Kidney (tissue), 13 donors: ENCODE measurements at regions not wholly inside any gene's neighbourhood (a gene's known extent, or its start where the extent isn't known, plus 50 kb on each side); places are given as distances from the start of the nearest gene placed in this dataset.

Source experiments
- DNase-seq, 5 donors: peaks; one replicate each; pipeline ENCODE4 v3.0.0-alpha.2; 2013 to 2020
- FAIRE-seq: peaks from 2 replicates; lab custom pipeline; 2012; peaks lifted over from hg19 to GRCh38; lab: Jason Lieb, UNC
- H3K27ac ChIP-seq, 2 donors: one replicate each; pipeline ENCODE4 v1.7.0; 2013; ENCODE audit warnings: low read depth in 2 of 2, low read length in 2 of 2, inconsistent platforms in 1 of 2
- H3K27me3 ChIP-seq: one replicate; pipeline ENCODE4 v1.7.1; 2013; ENCODE audit warnings: low read length, inconsistent platforms; ENCODE audit not compliant: control insufficient read depth, insufficient read depth
- H3K36me3 ChIP-seq, 3 donors: one replicate each; pipeline versions ENCODE4 v1.7.0 to v1.7.1; 2013; ENCODE audit warnings: low read length in 3 of 3, control low read depth in 1 of 3, inconsistent platforms in 1 of 3; ENCODE audit not compliant: insufficient read depth in 3 of 3, control insufficient read depth in 2 of 3
- H3K4me1 ChIP-seq, 3 donors: one replicate each; pipeline versions ENCODE4 v1.7.0 to v1.7.1; 2013; ENCODE audit warnings: low read length in 3 of 3, inconsistent platforms in 1 of 3, low read depth in 1 of 3; ENCODE audit not compliant: control insufficient read depth in 2 of 3, insufficient read depth in 2 of 3
- H3K4me3 ChIP-seq, 3 donors: one replicate each; pipeline versions ENCODE4 v1.7.0 to v1.8.1; 2013; ENCODE audit warnings: low read length in 3 of 3, control low read depth in 1 of 3, inconsistent platforms in 1 of 3
- H3K9ac ChIP-seq, 3 donors: one replicate each; pipeline versions ENCODE4 v1.7.0 to v1.7.1; 2013; ENCODE audit warnings: low read length in 3 of 3, control low read depth in 1 of 3, inconsistent platforms in 1 of 3
- H3K9me3 ChIP-seq, 3 donors: one replicate each; pipeline versions ENCODE4 v1.7.0 to v1.7.1; 2013; ENCODE audit warnings: low read length in 3 of 3, control low read depth in 1 of 3, inconsistent platforms in 1 of 3; ENCODE audit not compliant: control insufficient read depth in 2 of 3, insufficient read depth in 1 of 3
- intact Hi-C: fragments of 100-400 bp; cut with DNase I; formaldehyde crosslinking; loops from one replicate; pipeline ENCODE4 v1.11.1; 2022
- TF ChIP-seq, protein P1 (sequence below): IDR thresholded peaks from 3 replicates; pipeline ENCODE4 v1.5.1; 2012; ENCODE audit warnings: mild to moderate bottlenecking, moderate library complexity, borderline replicate concordance; ENCODE audit not compliant: insufficient read depth; ENCODE audit errors: extremely low read depth
- donor health status: control.
- donor health status: control.
- donor health status: control.
- donor health status: control.
- donor health status: control.
- donor health status: DM: yes; HTN: yes; CAD: no.
- donor health status: Normal renal cell carcinoma (clear cell type).

DNA sequence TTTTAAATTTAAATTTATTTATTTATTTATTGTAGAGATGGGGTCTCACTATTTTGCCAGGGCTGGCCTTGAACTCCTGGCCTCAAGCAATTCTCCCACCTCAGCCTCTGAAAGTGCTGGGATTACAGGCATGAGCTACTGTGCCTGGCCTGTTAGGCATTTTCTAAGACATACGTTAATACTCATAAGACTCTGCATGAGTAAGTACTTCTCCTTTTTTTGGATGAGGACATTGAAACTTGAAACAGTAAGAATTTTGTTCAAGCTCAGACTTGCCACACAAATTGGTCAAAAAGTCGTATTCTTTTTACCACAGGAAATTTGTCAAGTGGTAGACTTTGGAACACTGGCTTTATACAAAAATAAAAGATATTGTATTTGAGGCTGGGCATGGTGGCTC lies 187.4 kb upstream of the RASSF8 start:
- H3K27ac ChIP-seq = no peak overlapping the region
- H3K27me3 ChIP-seq = no peaks in the 10 kb centered on the region
- FAIRE-seq (no peak), DNase-seq (no peak)
- no peaks in the 10 kb centered on the region for H3K36me3 ChIP-seq
- TF ChIP-seq, protein P1, sequence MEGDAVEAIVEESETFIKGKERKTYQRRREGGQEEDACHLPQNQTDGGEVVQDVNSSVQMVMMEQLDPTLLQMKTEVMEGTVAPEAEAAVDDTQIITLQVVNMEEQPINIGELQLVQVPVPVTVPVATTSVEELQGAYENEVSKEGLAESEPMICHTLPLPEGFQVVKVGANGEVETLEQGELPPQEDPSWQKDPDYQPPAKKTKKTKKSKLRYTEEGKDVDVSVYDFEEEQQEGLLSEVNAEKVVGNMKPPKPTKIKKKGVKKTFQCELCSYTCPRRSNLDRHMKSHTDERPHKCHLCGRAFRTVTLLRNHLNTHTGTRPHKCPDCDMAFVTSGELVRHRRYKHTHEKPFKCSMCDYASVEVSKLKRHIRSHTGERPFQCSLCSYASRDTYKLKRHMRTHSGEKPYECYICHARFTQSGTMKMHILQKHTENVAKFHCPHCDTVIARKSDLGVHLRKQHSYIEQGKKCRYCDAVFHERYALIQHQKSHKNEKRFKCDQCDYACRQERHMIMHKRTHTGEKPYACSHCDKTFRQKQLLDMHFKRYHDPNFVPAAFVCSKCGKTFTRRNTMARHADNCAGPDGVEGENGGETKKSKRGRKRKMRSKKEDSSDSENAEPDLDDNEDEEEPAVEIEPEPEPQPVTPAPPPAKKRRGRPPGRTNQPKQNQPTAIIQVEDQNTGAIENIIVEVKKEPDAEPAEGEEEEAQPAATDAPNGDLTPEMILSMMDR = no peak
- no peaks in the 10 kb centered on the region for H3K9me3 ChIP-seq
- H3K4me3 ChIP-seq = no peak overlapping the region
- intact Hi-C loops = no loop called here
- H3K4me1 ChIP-seq = no peaks in the 10 kb centered on the region
- no peak overlapping the region for H3K9ac ChIP-seq

DNA sequence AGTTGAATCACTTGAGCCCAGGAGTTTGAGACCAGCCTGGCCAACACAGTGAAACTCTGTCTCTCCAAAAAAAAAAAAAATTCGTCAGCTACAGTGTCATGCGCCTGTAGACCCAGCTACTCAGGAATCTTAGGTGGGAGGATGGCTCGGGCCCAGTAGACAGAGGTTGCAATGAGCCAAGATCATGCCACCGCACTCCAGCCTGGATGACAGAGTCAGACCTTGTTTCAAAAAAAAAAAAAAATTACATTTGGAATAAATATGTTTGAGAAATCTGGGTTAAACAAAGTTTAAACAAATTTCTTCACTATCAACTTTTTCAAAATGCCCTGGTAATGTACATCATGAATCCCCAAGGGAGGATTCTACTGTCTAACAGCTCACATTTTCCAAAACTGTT lies 187.0 kb upstream of the RASSF8 start:
- intact Hi-C loops = no loop called here
- Histone ChIP-seq H3K9me3 (no peaks in the 10 kb centered on the region), H3K4me3 (no peak overlapping the region), H3K36me3 (no peaks in the 10 kb centered on the region), H3K4me1 (no peaks in the 10 kb centered on the region), H3K27me3 (no peaks in the 10 kb centered on the region), H3K27ac (no peak overlapping the region), H3K9ac (no peak overlapping the region)
- FAIRE-seq (no peak), DNase-seq (no peak)
- TF ChIP-seq, protein P1 = no peak

DNA sequence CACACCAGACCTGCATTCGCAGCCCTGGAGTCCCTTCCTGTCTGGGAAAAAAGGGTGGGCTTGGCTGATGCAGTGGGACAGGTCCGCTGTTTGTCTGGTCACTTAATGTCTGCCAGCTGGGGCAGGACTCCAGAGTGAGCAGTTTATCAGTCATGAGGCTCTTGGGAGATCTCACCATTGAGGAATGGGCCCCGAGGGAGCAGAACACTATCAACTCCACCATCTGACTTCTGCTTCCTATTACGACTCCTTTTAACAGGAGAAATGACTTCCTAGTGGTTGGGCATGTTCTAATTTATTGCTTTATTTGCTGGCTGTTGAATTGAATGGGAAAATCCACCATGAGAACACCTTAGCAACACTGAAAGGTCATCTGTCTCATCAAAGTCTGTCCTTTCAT lies 182.5 kb upstream of the RASSF8 start:
- no peaks in the 10 kb centered on the region for H3K27me3 ChIP-seq
- H3K4me3 ChIP-seq = no peak overlapping the region
- H3K9me3 ChIP-seq = no peaks in the 10 kb centered on the region
- intact Hi-C loops = no loop called here
- no peaks in the 10 kb centered on the region for H3K36me3 ChIP-seq
- FAIRE-seq = no peak
- DNase-seq = peak in 2 of 5 donors; percentile 30 to 35
- no peaks in the 10 kb centered on the region for H3K4me1 ChIP-seq
- TF ChIP-seq, protein P1 = no peak
- H3K27ac ChIP-seq = no peak overlapping the region
- no peak overlapping the region for H3K9ac ChIP-seq

DNA sequence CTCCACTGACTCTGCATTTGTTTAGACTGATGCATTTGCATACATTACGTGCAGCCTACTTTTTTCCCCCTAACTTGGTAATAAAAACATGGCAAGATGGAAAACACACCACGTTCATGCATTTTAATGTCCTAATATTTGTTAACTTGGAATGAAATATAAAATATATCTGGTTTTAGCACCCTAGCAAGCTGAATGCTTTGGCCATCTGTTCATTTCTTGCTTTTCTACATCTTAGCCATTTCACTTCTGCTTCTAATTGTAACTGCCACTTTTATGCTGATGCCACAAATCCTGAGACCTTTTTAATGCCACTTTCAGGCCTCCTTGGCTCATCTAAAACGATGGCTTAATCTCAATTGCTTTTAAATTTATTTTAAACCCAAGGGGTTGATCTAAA lies 177.7 kb upstream of the RASSF8 start:
- Histone ChIP-seq H3K27me3 (no peaks in the 10 kb centered on the region), H3K27ac (no peak overlapping the region), H3K9me3 (no peaks in the 10 kb centered on the region), H3K36me3 (no peaks in the 10 kb centered on the region), H3K4me1 (no peaks in the 10 kb centered on the region), H3K4me3 (no peak overlapping the region), H3K9ac (no peak overlapping the region)
- FAIRE-seq = no peak
- intact Hi-C loops = no loop called here
- DNase-seq = no peak
- TF ChIP-seq, protein P1 = no peak
